HCT116 (cell line): ENCODE measurements at regions not wholly inside any gene's neighbourhood (a gene's known extent, or its start where the extent isn't known, plus 50 kb on each side); places are given as distances from the start of the nearest gene placed in this dataset.

ENCODE experiments used
- CTCF ChIP-seq, 3 experiments: fragments of 200-600 bp in 1 of 3; sonication (generic) in 1 of 3; IDR thresholded peaks in 2 of 3; conservative IDR thresholded peaks in 1 of 3; 2 replicates each; pipeline ENCODE4 v1.5.1; 2012 to 2017; ENCODE audit warnings: low read depth in 2 of 3, low read length in 2 of 3, antibody characterized with exemption in 1 of 3, borderline replicate concordance in 1 of 3, control low read depth in 1 of 3, mild to moderate bottlenecking in 1 of 3, mixed read lengths in 1 of 3, mixed run types in 1 of 3, moderate library complexity in 1 of 3; ENCODE audit not compliant: insufficient read depth in 1 of 3
- EZH2 ChIP-seq: fragments of 200-600 bp; sonication (generic); IDR thresholded peaks from 2 replicates; pipeline ENCODE4 v1.6.1; 2017; ENCODE audit warnings: antibody characterized with exemption, mixed run types
- MAX ChIP-seq: IDR thresholded peaks from 2 replicates; pipeline ENCODE4 v1.6.1; 2012
- POLR2A ChIP-seq: IDR thresholded peaks from 2 replicates; pipeline ENCODE4 v1.7.0; 2011; ENCODE audit warnings: borderline replicate concordance; ENCODE audit not compliant: insufficient read depth, insufficient read length; ENCODE audit errors: extremely low read depth
- POLR2AphosphoS5 ChIP-seq: IDR thresholded peaks from 2 replicates; pipeline ENCODE4 v1.6.1; 2011; ENCODE audit warnings: mild to moderate bottlenecking, low read depth, low read length, moderate library complexity
- REST ChIP-seq: IDR thresholded peaks from 2 replicates; pipeline ENCODE4 v1.6.1; 2012; ENCODE audit warnings: low read depth
- SP1 ChIP-seq: IDR thresholded peaks from 2 replicates; pipeline ENCODE4 v1.6.1; 2012; ENCODE audit warnings: low read depth

- TF ChIP-seq POLR2AphosphoS5 (no peak), CTCF (IDR thresholded peaks at IDR 0.05 in 2 of 3, conservative IDR thresholded peaks at IDR 0.05 in 1 of 3; ENCODE audit: borderline replicate concordance in 1 of 3, insufficient read depth in 1 of 3, low read depth in 2 of 3, low read length in 2 of 3) (no peak), MAX (no peak), REST (no peak), POLR2A (no peak), SP1 (no peak), EZH2 (no peak)
Observed at GRCh38 chrX:94908171-94908570, 1234.2 kb downstream of the FAM133A start.
